Calu3 (cell line): ENCODE measurements at regions not wholly inside any gene's neighbourhood (a gene's known extent, or its start where the extent isn't known, plus 50 kb on each side); places are given as distances from the start of the nearest gene placed in this dataset.

Source experiments
- BruUV-seq: library from RNA; stranded (reverse); fragments of 400-500 nt; replicated peaks from 2 replicates; lab custom pipeline; 2021; lab: Mats Ljungman, UMichigan
- CTCF ChIA-PET: fragments of 300-600 bp; sonication (Branson Sonifier 250); formaldehyde crosslinking; loops from one replicate; lab custom pipeline; 2022; ENCODE audit warnings: antibody characterized with exemption; lab: Charles Lee
- DNase-seq: peaks from one replicate; pipeline ENCODE4 v3.0.0; 2022
- H3K27ac Mint-ChIP-seq: one replicate; pipeline ENCODE4 v1.8.0; 2022; ENCODE audit warnings: mixed read lengths; ENCODE audit not compliant: unreplicated experiment
- H3K27me3 Mint-ChIP-seq: one replicate; pipeline ENCODE4 v1.8.0; 2022; ENCODE audit warnings: mixed read lengths; ENCODE audit not compliant: unreplicated experiment
- H3K36me3 Mint-ChIP-seq: one replicate; pipeline ENCODE4 v1.8.0; 2022; ENCODE audit warnings: mild to moderate bottlenecking, moderate library complexity, mixed read lengths; ENCODE audit not compliant: insufficient read depth, unreplicated experiment
- H3K4me1 Mint-ChIP-seq: one replicate; pipeline ENCODE4 v1.8.0; 2022; ENCODE audit warnings: mild to moderate bottlenecking, low read depth, mixed read lengths; ENCODE audit not compliant: unreplicated experiment
- H3K4me3 Mint-ChIP-seq: one replicate; pipeline ENCODE4 v1.8.0; 2022; ENCODE audit warnings: mild to moderate bottlenecking, low read depth, moderate library complexity, mixed read lengths; ENCODE audit not compliant: unreplicated experiment
- H3K9me3 Mint-ChIP-seq: one replicate; pipeline ENCODE4 v1.8.0; 2022; ENCODE audit warnings: low read depth, mixed read lengths; ENCODE audit not compliant: unreplicated experiment
- intact Hi-C: fragments of 100-400 bp; cut with micrococcal nuclease; formaldehyde crosslinking; loops from one replicate; pipeline ENCODE4 v1.10.0; 2022; ENCODE audit not compliant: unreplicated experiment
- TF ChIP-seq, protein P1 (sequence below): fragments of 200-600 bp; IDR thresholded peaks from one replicate; pipeline ENCODE4 v1.8.0; 2022; ENCODE audit warnings: antibody characterized with exemption; ENCODE audit not compliant: unreplicated experiment

DNA sequence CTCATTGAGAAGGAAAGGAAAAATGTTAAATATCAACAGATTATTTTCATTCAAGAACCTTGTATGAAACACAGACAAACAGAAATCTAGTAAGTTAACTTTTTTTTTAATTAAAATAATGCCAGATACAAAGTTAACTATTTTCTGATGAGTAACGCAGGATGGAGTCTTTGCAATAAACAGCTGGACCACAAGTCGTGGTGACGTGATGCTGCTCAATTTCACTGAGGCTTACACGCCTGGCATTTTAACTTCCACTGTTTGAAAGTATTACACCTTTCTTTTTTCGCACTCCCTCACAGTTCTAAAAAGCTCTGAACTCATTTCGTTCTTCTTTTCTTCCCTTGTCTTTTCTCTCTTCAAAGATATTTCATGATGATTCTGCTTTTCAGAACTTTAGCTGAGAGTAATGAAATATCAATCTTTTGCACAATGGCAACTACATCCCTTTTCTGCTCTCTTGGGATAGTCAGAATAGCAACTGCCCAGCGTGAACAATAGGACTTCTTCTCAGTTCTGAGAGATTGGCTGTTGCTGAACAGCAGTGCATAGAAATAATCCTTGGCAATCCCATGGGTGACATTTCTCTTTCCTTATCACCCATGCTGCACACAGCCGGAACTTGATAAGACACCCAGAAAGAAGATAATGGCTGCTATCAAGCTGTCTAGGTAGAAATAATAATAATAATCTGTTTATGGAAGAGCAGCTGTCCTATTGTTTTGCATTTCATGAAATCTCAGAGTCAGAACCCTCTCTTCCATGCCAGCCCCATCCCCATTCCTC, 160.5 kb downstream of the BTG1 start:
- H3K27ac Mint-ChIP-seq = no peak overlapping the region

DNA sequence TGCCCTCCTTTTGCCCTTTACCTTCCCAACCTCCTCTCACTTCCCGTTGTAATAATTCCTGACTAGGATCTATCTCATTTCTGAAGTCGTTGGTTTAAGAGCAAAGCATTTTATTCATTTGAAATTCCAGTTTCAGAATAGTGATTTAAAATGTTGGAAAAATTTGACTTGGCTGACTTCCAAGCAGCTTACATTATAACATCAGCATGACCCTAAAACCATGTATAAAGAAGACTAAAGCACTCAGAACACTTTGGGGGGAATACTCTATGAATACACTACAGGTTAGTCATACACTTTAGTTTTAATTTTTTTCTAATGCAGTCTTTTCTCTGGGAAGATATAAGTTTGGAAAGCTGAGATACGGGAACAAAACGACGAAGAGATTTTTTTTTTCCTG, 161.1 kb downstream of the BTG1 start:
- Mint-ChIP-seq H3K27me3 (no peaks in the 10 kb centered on the region), H3K36me3 (no peaks in the 10 kb centered on the region), H3K9me3 (peaks cover 2% of the 10 kb centered on the region), H3K4me3 (no peak overlapping the region), H3K4me1 (peaks cover 23% of the 10 kb centered on the region), H3K27ac (no peak overlapping the region)
- intact Hi-C loops = no loop called here
- no peak for DNase-seq
- TF ChIP-seq, protein P1, sequence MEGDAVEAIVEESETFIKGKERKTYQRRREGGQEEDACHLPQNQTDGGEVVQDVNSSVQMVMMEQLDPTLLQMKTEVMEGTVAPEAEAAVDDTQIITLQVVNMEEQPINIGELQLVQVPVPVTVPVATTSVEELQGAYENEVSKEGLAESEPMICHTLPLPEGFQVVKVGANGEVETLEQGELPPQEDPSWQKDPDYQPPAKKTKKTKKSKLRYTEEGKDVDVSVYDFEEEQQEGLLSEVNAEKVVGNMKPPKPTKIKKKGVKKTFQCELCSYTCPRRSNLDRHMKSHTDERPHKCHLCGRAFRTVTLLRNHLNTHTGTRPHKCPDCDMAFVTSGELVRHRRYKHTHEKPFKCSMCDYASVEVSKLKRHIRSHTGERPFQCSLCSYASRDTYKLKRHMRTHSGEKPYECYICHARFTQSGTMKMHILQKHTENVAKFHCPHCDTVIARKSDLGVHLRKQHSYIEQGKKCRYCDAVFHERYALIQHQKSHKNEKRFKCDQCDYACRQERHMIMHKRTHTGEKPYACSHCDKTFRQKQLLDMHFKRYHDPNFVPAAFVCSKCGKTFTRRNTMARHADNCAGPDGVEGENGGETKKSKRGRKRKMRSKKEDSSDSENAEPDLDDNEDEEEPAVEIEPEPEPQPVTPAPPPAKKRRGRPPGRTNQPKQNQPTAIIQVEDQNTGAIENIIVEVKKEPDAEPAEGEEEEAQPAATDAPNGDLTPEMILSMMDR = no peak
- no TSS peak for BruUV-seq
- CTCF ChIA-PET = no interaction called here

More for the DNA sequence above, 160.5 kb downstream of the BTG1 start:
- Mint-ChIP-seq H3K4me1 (peaks cover 23% of the 10 kb centered on the region), H3K9me3 (peaks cover 2% of the 10 kb centered on the region), H3K27me3 (no peaks in the 10 kb centered on the region), H3K4me3 (no peak overlapping the region), H3K36me3 (no peaks in the 10 kb centered on the region)
- CTCF ChIA-PET = interaction anchor here (0.6 kb wide), 1 partner anchor 289 kb away, joined by 3 read pairs; no protein-coding TSS in a partner anchor
- TF ChIP-seq, protein P1 = no peak
- no TSS peak for BruUV-seq
- intact Hi-C loops = no loop called here
- DNase-seq = no peak

GRCh38 chr12:91983935-91984334, 161.7 kb downstream of the BTG1 start:
- Mint-ChIP-seq H3K4me3 (no peak overlapping the region), H3K36me3 (no peaks in the 10 kb centered on the region), H3K9me3 (peaks cover 2% of the 10 kb centered on the region), H3K27me3 (no peaks in the 10 kb centered on the region), H3K27ac (no peak overlapping the region), H3K4me1 (peaks cover 23% of the 10 kb centered on the region)
- no TSS peak for BruUV-seq
- DNase-seq = no peak
- intact Hi-C loops = no loop called here
- CTCF ChIA-PET = no interaction called here
- TF ChIP-seq, protein P1 = no peak

DNA sequence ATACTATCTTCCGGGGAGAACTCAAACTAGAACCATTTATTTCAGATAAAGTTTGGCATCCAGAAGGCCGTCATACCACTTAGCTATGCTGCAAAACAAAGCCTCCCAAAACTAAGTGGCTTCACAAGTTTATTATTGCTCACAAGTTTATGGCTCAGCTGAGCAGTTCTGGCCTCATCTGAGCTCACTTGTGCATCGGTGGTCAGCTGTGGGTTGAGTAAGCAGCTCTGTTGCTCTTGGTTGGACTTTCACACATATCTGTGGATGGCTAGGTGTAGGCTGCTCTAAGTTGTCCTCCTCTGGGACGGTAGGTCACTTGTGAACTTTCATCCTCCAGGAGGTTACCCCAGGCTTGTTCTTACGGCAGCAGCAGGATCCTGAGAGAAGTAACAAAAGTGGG, 162.7 kb downstream of the BTG1 start:
- intact Hi-C loops = no loop called here
- CTCF ChIA-PET = interaction anchor here (1.4 kb wide), 1 partner anchor 15 kb away, joined by 5 read pairs; no protein-coding TSS in a partner anchor
- TF ChIP-seq, protein P1 = no peak

More for the DNA sequence above, 162.7 kb downstream of the BTG1 start:
- Mint-ChIP-seq H3K4me1 (peaks cover 23% of the 10 kb centered on the region), H3K27me3 (no peaks in the 10 kb centered on the region), H3K27ac (no peak overlapping the region), H3K4me3 (no peak overlapping the region), H3K36me3 (no peaks in the 10 kb centered on the region), H3K9me3 (peaks cover 2% of the 10 kb centered on the region)
- no TSS peak for BruUV-seq
- no peak for DNase-seq
